Kidney epithelial cell (primary cell): ENCODE measurements at regions not wholly inside any gene's neighbourhood (a gene's known extent, or its start where the extent isn't known, plus 50 kb on each side); places are given as distances from the start of the nearest gene placed in this dataset.

Experiments used
- DNase-seq: peaks from one replicate; pipeline ENCODE4 v3.0.0-alpha.2; 2010; ENCODE audit warnings: low read depth
- H3K27me3 ChIP-seq: 2 replicates; pipeline ENCODE4 v1.6.0; 2011; ENCODE audit warnings: low read length; ENCODE audit not compliant: control insufficient read depth, insufficient read depth
- H3K36me3 ChIP-seq: 2 replicates; pipeline ENCODE4 v1.5.1; 2011; ENCODE audit warnings: low read length; ENCODE audit not compliant: control insufficient read depth, insufficient read depth
- H3K4me3 ChIP-seq: 2 replicates; pipeline ENCODE4 v1.5.1; 2011; ENCODE audit warnings: low read depth, mild to moderate bottlenecking, control low read depth, low read length
- CTCF ChIP-seq: IDR thresholded peaks from 2 replicates; pipeline ENCODE4 v1.5.1; 2011; ENCODE audit warnings: mild to moderate bottlenecking, moderate library complexity, low read length, control low read depth, inconsistent platforms; ENCODE audit not compliant: insufficient read depth, poor library complexity, severe bottlenecking

- Histone ChIP-seq H3K27me3 (no peaks in the 10 kb centered on the region), H3K36me3 (no peaks in the 10 kb centered on the region), H3K4me3 (no peak overlapping the region)
- TF ChIP-seq CTCF: no peak
- DNase-seq: no peak
Measured at GRCh38 chr6:71047417-71047816, 90.6 kb upstream of the B3GAT2 start.

- DNase-seq: no peak
- Histone ChIP-seq H3K4me3 (no peak overlapping the region), H3K36me3 (no peaks in the 10 kb centered on the region), H3K27me3 (no peaks in the 10 kb centered on the region)
- no peak for TF ChIP-seq CTCF
Measured at GRCh38 chr6:71048320-71049164, 91.7 kb upstream of the B3GAT2 start.

GRCh38 chr6:71049198-71049770 is 92.4 kb upstream of the B3GAT2 start:
- H3K36me3 ChIP-seq: no peaks in the 10 kb centered on the region
- no peaks in the 10 kb centered on the region for H3K27me3 ChIP-seq
- no peak overlapping the region for H3K4me3 ChIP-seq
- TF ChIP-seq CTCF: no peak
- DNase-seq: no peak

- no peak for DNase-seq
- no peaks in the 10 kb centered on the region for H3K27me3 ChIP-seq
- no peaks in the 10 kb centered on the region for H3K36me3 ChIP-seq
- no peak overlapping the region for H3K4me3 ChIP-seq
- TF ChIP-seq CTCF: no peak
Measured at GRCh38 chr6:71053475-71053874, 96.6 kb upstream of the B3GAT2 start.

- no peaks in the 10 kb centered on the region for H3K27me3 ChIP-seq
- TF ChIP-seq CTCF: no peak
- no peak for DNase-seq
Measured at GRCh38 chr6:71056656-71057055, 99.8 kb upstream of the B3GAT2 start.

GRCh38 chr6:71066153-71066552 is 109.3 kb upstream of the B3GAT2 start:
- H3K36me3 ChIP-seq: no peaks in the 10 kb centered on the region
- H3K27me3 ChIP-seq: no peaks in the 10 kb centered on the region
- TF ChIP-seq CTCF: no peak
- DNase-seq: no peak
- no peak overlapping the region for H3K4me3 ChIP-seq

More at GRCh38 chr6:71056656-71057055, 99.8 kb upstream of the B3GAT2 start:
- no peaks in the 10 kb centered on the region for H3K36me3 ChIP-seq
- H3K4me3 ChIP-seq: no peak overlapping the region
